H1 (cell line): ENCODE measurements at regions not wholly inside any gene's neighbourhood (a gene's known extent, or its start where the extent isn't known, plus 50 kb on each side); places are given as distances from the start of the nearest gene placed in this dataset.

Source experiments
- CTCF ChIA-PET: fragments of 300-600 bp; sonication (Branson Sonifier 250); formaldehyde crosslinking; loops from one replicate; lab custom pipeline; 2021; ENCODE audit not compliant: partially characterized antibody; lab: Charles Lee
- POLR2A ChIA-PET: fragments of 300-600 bp; sonication (Branson Sonifier 250); formaldehyde crosslinking; loops from one replicate; lab custom pipeline; 2021; ENCODE audit warnings: inconsistent platforms; ENCODE audit not compliant: partially characterized antibody; lab: Charles Lee
- DNase-seq, 2 experiments: peaks; one replicate each; pipeline versions ENCODE4 v3.0.0 to v3.0.0-alpha.2; 2010 to 2022; ENCODE audit warnings: low spot score in 2 of 2, low read depth in 1 of 2, mixed read lengths in 1 of 2
- FAIRE-seq: peaks from 2 replicates; lab custom pipeline; 2011; peaks lifted over from hg19 to GRCh38; lab: Jason Lieb, UNC
- H2AFZ ChIP-seq: 2 replicates; pipeline ENCODE4 v1.8.1; 2012; ENCODE audit warnings: low read length, inconsistent platforms
- H2AK5ac ChIP-seq: 2 replicates; pipeline ENCODE4 v1.6.1; 2013; ENCODE audit warnings: low read depth, low read length
- H2BK120ac ChIP-seq: replicated peaks from 2 replicates; pipeline ENCODE3; 2013; ENCODE audit warnings: low read depth, low read length, inconsistent platforms
- H2BK12ac ChIP-seq: 2 replicates; pipeline ENCODE4 v1.6.1; 2013; ENCODE audit warnings: low read depth, low read length
- H2BK15ac ChIP-seq: 2 replicates; pipeline ENCODE4 v1.6.1; 2013; ENCODE audit warnings: low read length
- H2BK20ac ChIP-seq: 2 replicates; pipeline ENCODE4 v1.6.1; 2013; ENCODE audit warnings: low read length
- H2BK5ac ChIP-seq: 2 replicates; pipeline ENCODE4 v1.6.1; 2013; ENCODE audit warnings: low read depth, low read length
- H3K14ac ChIP-seq: 2 replicates; pipeline ENCODE4 v1.6.1; 2013; ENCODE audit warnings: inconsistent platforms; ENCODE audit not compliant: insufficient read length
- H3K18ac ChIP-seq: 2 replicates; pipeline ENCODE4 v1.6.1; 2013; ENCODE audit warnings: low read length; ENCODE audit errors: extremely low read depth
- H3K23ac ChIP-seq: 2 replicates; pipeline ENCODE4 v1.6.1; 2013; ENCODE audit warnings: inconsistent platforms; ENCODE audit not compliant: insufficient read length
- H3K23me2 ChIP-seq: 2 replicates; pipeline ENCODE4 v1.6.1; 2013; ENCODE audit warnings: low read depth, low read length
- H3K27ac ChIP-seq: 2 replicates; pipeline ENCODE4 v1.6.1; 2011; ENCODE audit warnings: low read depth, low read length, inconsistent platforms
- H3K27me3 ChIP-seq, 4 experiments: replicated peaks in 1 of 4; 1 replicate in 1 of 4; 2 replicates in 3 of 4; pipeline versions ENCODE4 v1.6.1 to v1.8.1; 2011 to 2013; ENCODE audit warnings: low read length in 3 of 4, mild to moderate bottlenecking in 3 of 4, inconsistent platforms in 2 of 4, mixed read lengths in 2 of 4, moderate library complexity in 1 of 4; ENCODE audit not compliant: control insufficient read depth in 3 of 4, insufficient read depth in 3 of 4; ENCODE audit errors: extremely low read depth in 1 of 4
- H3K36me3 ChIP-seq, 4 experiments: 2 replicates each; pipeline versions ENCODE4 v1.6.1 to v1.8.1; 2011 to 2013; ENCODE audit warnings: mild to moderate bottlenecking in 4 of 4, low read length in 3 of 4, moderate library complexity in 2 of 4, control low read depth in 1 of 4, inconsistent platforms in 1 of 4; ENCODE audit not compliant: insufficient read depth in 4 of 4, control insufficient read depth in 2 of 4
- H3K4ac ChIP-seq: replicated peaks from 2 replicates; pipeline ENCODE3; 2013; ENCODE audit warnings: low read length, low read depth, mixed read lengths, inconsistent platforms; ENCODE audit not compliant: insufficient read length
- H3K4me1 ChIP-seq, 4 experiments: replicated peaks in 1 of 4; 1 replicate in 1 of 4; 2 replicates in 3 of 4; pipeline versions ENCODE4 v1.6.1 to v1.8.1; 2011 to 2013; ENCODE audit warnings: low read length in 3 of 4, inconsistent platforms in 2 of 4, mixed read lengths in 1 of 4; ENCODE audit not compliant: insufficient read depth in 4 of 4, control insufficient read depth in 3 of 4
- H3K4me2 ChIP-seq, 2 experiments: 2 replicates each; pipeline versions ENCODE4 v1.6.1 to v1.8.1; 2011 to 2013; ENCODE audit warnings: low read depth in 2 of 2, low read length in 2 of 2, control low read depth in 1 of 2, inconsistent platforms in 1 of 2, mild to moderate bottlenecking in 1 of 2; ENCODE audit not compliant: insufficient read depth in 1 of 2
- H3K4me3 ChIP-seq, 4 experiments: fragments of 200-600, 300-600 bp in 1 of 4; sonication (generic), shearing (Covaris generic), sonication (Bioruptor Twin) in 1 of 4; 2 replicates each; pipeline versions ENCODE4 v1.5.1 to v1.8.1; 2011 to 2016; ENCODE audit warnings: low read length in 4 of 4, low read depth in 3 of 4, control low read depth in 2 of 4, inconsistent platforms in 2 of 4, mild to moderate bottlenecking in 2 of 4, mixed read lengths in 1 of 4, moderate library complexity in 1 of 4; ENCODE audit not compliant: insufficient read depth in 2 of 4; ENCODE audit errors: extremely low read depth in 1 of 4
- H3K56ac ChIP-seq: replicated peaks from 2 replicates; pipeline ENCODE3; 2013; ENCODE audit warnings: low read depth, mild to moderate bottlenecking, mixed read lengths, low read length, inconsistent platforms; ENCODE audit not compliant: insufficient read length
- H3K79me1 ChIP-seq: 2 replicates; pipeline ENCODE4 v1.6.1; 2013; ENCODE audit warnings: low read depth, low read length, control low read depth
- H3K79me2 ChIP-seq, 2 experiments: 2 replicates each; pipeline versions ENCODE4 v1.6.1 to v1.8.1; 2012 to 2013; ENCODE audit warnings: low read length in 2 of 2, mild to moderate bottlenecking in 2 of 2, inconsistent platforms in 1 of 2; ENCODE audit not compliant: insufficient read depth in 2 of 2, control insufficient read depth in 1 of 2
- H3K9ac ChIP-seq, 4 experiments: replicated peaks in 1 of 4; 1 replicate in 1 of 4; 2 replicates in 3 of 4; pipeline versions ENCODE4 v1.6.1 to v1.8.1; 2011 to 2013; ENCODE audit warnings: low read depth in 3 of 4, low read length in 3 of 4, control low read depth in 2 of 4, mild to moderate bottlenecking in 2 of 4, moderate library complexity in 2 of 4, inconsistent platforms in 1 of 4; ENCODE audit errors: extremely low read depth in 1 of 4
- H3K9me3 ChIP-seq, 2 experiments: 2 replicates each; pipeline versions ENCODE4 v1.6.1 to v1.8.1; 2012 to 2013; ENCODE audit warnings: mild to moderate bottlenecking in 2 of 2, moderate library complexity in 2 of 2, control low read depth in 1 of 2, inconsistent platforms in 1 of 2, low read depth in 1 of 2, low read length in 1 of 2, mixed read lengths in 1 of 2; ENCODE audit not compliant: insufficient read depth in 2 of 2
- H4K20me1 ChIP-seq, 2 experiments: replicated peaks in 1 of 2; 2 replicates each; pipeline versions ENCODE3 to v1.8.1; 2011 to 2013; ENCODE audit warnings: inconsistent platforms in 2 of 2, low read length in 2 of 2, mild to moderate bottlenecking in 1 of 2; ENCODE audit not compliant: insufficient read depth in 2 of 2, control insufficient read depth in 1 of 2
- H4K5ac ChIP-seq: 2 replicates; pipeline ENCODE4 v1.6.1; 2013; ENCODE audit warnings: low read length, low read depth, mixed read lengths, inconsistent platforms; ENCODE audit not compliant: insufficient read length
- H4K8ac ChIP-seq: 2 replicates; pipeline ENCODE4 v1.8.0; 2013; ENCODE audit warnings: mild to moderate bottlenecking, moderate library complexity, low read length, inconsistent platforms; ENCODE audit not compliant: insufficient read depth; ENCODE audit errors: extremely low read depth
- H4K91ac ChIP-seq: replicated peaks from 2 replicates; pipeline ENCODE3; 2013; ENCODE audit warnings: low read length, mixed read lengths, inconsistent platforms; ENCODE audit not compliant: insufficient read length
- BACH1 ChIP-seq: IDR thresholded peaks from 2 replicates; pipeline ENCODE4 v1.6.1; 2012; ENCODE audit warnings: low read length, improper control_type of control experiment
- CTCF ChIP-seq, 3 experiments: IDR thresholded peaks; 1 replicate in 2 of 3; 2 replicates in 1 of 3; pipeline versions ENCODE4 v1.5.1 to v1.6.1; 2011; ENCODE audit warnings: low read length in 3 of 3, mild to moderate bottlenecking in 3 of 3, inconsistent platforms in 2 of 3, low read depth in 1 of 3, moderate library complexity in 1 of 3; ENCODE audit not compliant: insufficient read depth in 1 of 3; ENCODE audit errors: control extremely low read depth in 1 of 3
- EGR1 ChIP-seq: IDR thresholded peaks from 2 replicates; pipeline ENCODE4 v1.6.1; 2011; ENCODE audit warnings: low read depth, low read length, borderline replicate concordance
- JUN ChIP-seq: IDR thresholded peaks from 2 replicates; pipeline ENCODE4 v1.6.1; 2011; ENCODE audit warnings: low read depth, mild to moderate bottlenecking, improper control_type of control experiment, low read length
- KDM4A ChIP-seq: IDR thresholded peaks from one replicate; pipeline ENCODE4 v1.7.1; 2012; ENCODE audit warnings: low read depth, mild to moderate bottlenecking, moderate library complexity, low read length, inconsistent platforms; ENCODE audit not compliant: severe bottlenecking
- RBBP5 ChIP-seq: IDR thresholded peaks from 2 replicates; pipeline ENCODE4 v1.7.1; 2012; ENCODE audit warnings: low read depth, mild to moderate bottlenecking, inconsistent platforms, low read length, moderate library complexity, borderline replicate concordance
- TBP ChIP-seq: IDR thresholded peaks from 2 replicates; pipeline ENCODE4 v1.6.1; 2011; ENCODE audit warnings: low read depth, low read length, improper control_type of control experiment
- TEAD4 ChIP-seq: IDR thresholded peaks from 2 replicates; pipeline ENCODE4 v1.6.1; 2012; ENCODE audit warnings: low read depth, low read length, inconsistent platforms, mixed read lengths
- YY1 ChIP-seq: IDR thresholded peaks from 2 replicates; pipeline ENCODE4 v1.6.1; 2011; ENCODE audit warnings: low read depth, mild to moderate bottlenecking, low read length
- WGBS, 2 experiments: shearing (Covaris generic) in 1 of 2; methylation state at CpG; one replicate each; pipeline versions ENCODE4 v1.1.6 to v1.1.7; 2013 to 2015; ENCODE audit warnings: low lambda C conversion rate in 2 of 2, mixed read lengths in 2 of 2, inconsistent platforms in 1 of 2, low coverage in 1 of 2, missing lambda C conversion rate in 1 of 2; ENCODE audit not compliant: insufficient replicate concordance in 2 of 2, insufficient coverage in 1 of 2, insufficient read length in 1 of 2; ENCODE audit errors: extremely low coverage in 1 of 2, missing lambda C conversion rate in 1 of 2; 5-methylcytosine and 5-hydroxymethylcytosine counted together
- TF ChIP-seq, protein P1 (sequence below): IDR thresholded peaks from 2 replicates; pipeline ENCODE4 v1.6.1; 2012; ENCODE audit warnings: inconsistent platforms
- TF ChIP-seq, protein P2 (sequence below): IDR thresholded peaks from 2 replicates; pipeline ENCODE4 v1.6.1; 2011; ENCODE audit warnings: low read length, improper control_type of control experiment

GRCh38 chr1:238115852-238116251, 225.1 kb upstream of the ZP4 start:
- Histone ChIP-seq H3K9me3 (no peaks in the 10 kb centered on the region), H3K23ac (no peak overlapping the region), H3K4ac (no peak overlapping the region), H3K56ac (no peak overlapping the region), H3K36me3 (no peaks in the 10 kb centered on the region), H2BK5ac (no peak overlapping the region), H2BK20ac (no peak overlapping the region), H3K9ac (no peak overlapping the region), H2AK5ac (no peak overlapping the region), H2BK120ac (no peak overlapping the region), H4K20me1 (no peaks in the 10 kb centered on the region), H3K27ac (no peak overlapping the region), H3K79me2 (no peaks in the 10 kb centered on the region), H3K27me3 (no peaks in the 10 kb centered on the region), H4K8ac (no peak overlapping the region), H3K4me1 (peaks cover 0 to 6% (median 3%) of the 10 kb centered on the region in 4 experiments; a peak in 2 of 7 replicates), H3K4me3 (no peak overlapping the region), H4K5ac (no peak overlapping the region), H2BK15ac (no peak overlapping the region), H3K79me1 (no peaks in the 10 kb centered on the region), H4K91ac (no peak overlapping the region), H2BK12ac (no peak overlapping the region), H3K18ac (no peak overlapping the region), H2AFZ (no peak overlapping the region), H3K4me2 (no peak overlapping the region), H3K14ac (no peak overlapping the region), H3K23me2 (no peaks in the 10 kb centered on the region)
- CTCF ChIA-PET = interaction anchor here (1.3 to 1.4 kb wide), 2 partner anchors 13 to 252 kb away, joined by 3 read pairs; no protein-coding TSS in a partner anchor
- FAIRE-seq (no peak), DNase-seq (no peak)
- POLR2A ChIA-PET = no interaction called here
- 51% methylated on average over 3 of the region's 3 CpGs; no CpG with 5 or more reads in 1 of the 2 experiments for WGBS, 2 experiments
- TF ChIP-seq RBBP5 = no peak
- TF ChIP-seq TBP = no peak
- TF ChIP-seq, protein P1, sequence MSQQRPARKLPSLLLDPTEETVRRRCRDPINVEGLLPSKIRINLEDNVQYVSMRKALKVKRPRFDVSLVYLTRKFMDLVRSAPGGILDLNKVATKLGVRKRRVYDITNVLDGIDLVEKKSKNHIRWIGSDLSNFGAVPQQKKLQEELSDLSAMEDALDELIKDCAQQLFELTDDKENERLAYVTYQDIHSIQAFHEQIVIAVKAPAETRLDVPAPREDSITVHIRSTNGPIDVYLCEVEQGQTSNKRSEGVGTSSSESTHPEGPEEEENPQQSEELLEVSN = no peak
- TF ChIP-seq KDM4A = no peak
- TF ChIP-seq CTCF (IDR thresholded peaks at IDR 0.05; ENCODE audit: control extremely low read depth in 1 of 3, insufficient read depth in 1 of 3, low read depth in 1 of 3, low read length in 3 of 3) = no peak
- no peak for TF ChIP-seq YY1
- TF ChIP-seq JUN = no peak
- TF ChIP-seq BACH1 = no peak
- TF ChIP-seq TEAD4 = no peak
- TF ChIP-seq, protein P2, sequence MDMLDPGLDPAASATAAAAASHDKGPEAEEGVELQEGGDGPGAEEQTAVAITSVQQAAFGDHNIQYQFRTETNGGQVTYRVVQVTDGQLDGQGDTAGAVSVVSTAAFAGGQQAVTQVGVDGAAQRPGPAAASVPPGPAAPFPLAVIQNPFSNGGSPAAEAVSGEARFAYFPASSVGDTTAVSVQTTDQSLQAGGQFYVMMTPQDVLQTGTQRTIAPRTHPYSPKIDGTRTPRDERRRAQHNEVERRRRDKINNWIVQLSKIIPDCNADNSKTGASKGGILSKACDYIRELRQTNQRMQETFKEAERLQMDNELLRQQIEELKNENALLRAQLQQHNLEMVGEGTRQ = no peak
- no peak for TF ChIP-seq EGR1
